B cell (primary cell): ENCODE measurements at regions not wholly inside any gene's neighbourhood (a gene's known extent, or its start where the extent isn't known, plus 50 kb on each side); places are given as distances from the start of the nearest gene placed in this dataset.
"Not testable (repeated sequence)": the region's sequence is repeated elsewhere in the genome, so short reads cannot be mapped to it uniquely, and the experiment has no call there.

Source experiments
- ATAC-seq: fragments of 200-7000 bp; cut with Tn5 transposase; one replicate; pipeline ENCODE4 v1.10.0; 2021; ENCODE audit warnings: low read depth, mild to moderate bottlenecking, moderate number of reproducible peaks, moderate library complexity
- CTCF ChIA-PET: fragments of 350-600 bp; sonication (Branson Sonifier 250); formaldehyde crosslinking; loops from one replicate; lab custom pipeline; 2021; ENCODE audit warnings: antibody characterized with exemption, inconsistent platforms; lab: Charles Lee
- POLR2A ChIA-PET: fragments of 350-600 bp; sonication (Branson Sonifier 250); formaldehyde crosslinking; loops from one replicate; lab custom pipeline; 2021; ENCODE audit warnings: antibody characterized with exemption; lab: Charles Lee
- DNase-seq: peaks from one replicate; pipeline ENCODE4 v3.0.0; 2013
- H2AFZ ChIP-seq: 2 replicates; pipeline ENCODE4 v1.6.1; 2012; ENCODE audit warnings: mild to moderate bottlenecking, low read depth, low read length; ENCODE audit not compliant: insufficient read depth, poor library complexity, severe bottlenecking
- H3K27ac ChIP-seq, 2 donors: 1 replicate in 1 of 2; 2 replicates in 1 of 2; pipeline ENCODE4 v1.5.1; 2012 to 2013; ENCODE audit warnings: low read length in 2 of 2, mild to moderate bottlenecking in 2 of 2, moderate library complexity in 1 of 2
- H3K27me3 ChIP-seq, 4 experiments: fragments of 200-600 bp in 1 of 4; sonication (generic) in 1 of 4; replicated peaks in 1 of 4; 1 replicate in 2 of 4; 2 replicates in 2 of 4; pipeline versions ENCODE4 v1.6.1 to v1.7.0; 2013 to 2016; ENCODE audit warnings: low read length in 3 of 4, mild to moderate bottlenecking in 2 of 4, mixed read lengths in 1 of 4, moderate library complexity in 1 of 4; ENCODE audit not compliant: insufficient read depth in 4 of 4, control insufficient read depth in 3 of 4; ENCODE audit errors: control extremely low read depth in 1 of 4
- H3K36me3 ChIP-seq, 2 experiments: replicated peaks in 1 of 2; 1 replicate in 1 of 2; 2 replicates in 1 of 2; pipeline versions ENCODE4 v1.6.1 to v1.7.1; 2013; ENCODE audit warnings: low read length in 1 of 2; ENCODE audit not compliant: insufficient read depth in 2 of 2, control insufficient read depth in 1 of 2; ENCODE audit errors: control extremely low read depth in 1 of 2, extremely low read depth in 1 of 2
- H3K4me1 ChIP-seq, 2 donors: fragments of 200-600 bp in 1 of 2; sonication (generic) in 1 of 2; 1 replicate in 1 of 2; 2 replicates in 1 of 2; pipeline versions ENCODE4 v1.5.1 to v1.6.1; 2013 to 2017; ENCODE audit warnings: low read length in 2 of 2; ENCODE audit not compliant: control insufficient read depth in 2 of 2, insufficient read depth in 2 of 2
- H3K4me2 ChIP-seq: replicated peaks from 2 replicates; pipeline ENCODE3; 2012; ENCODE audit warnings: mild to moderate bottlenecking, low read depth, low read length; ENCODE audit not compliant: poor library complexity, severe bottlenecking
- H3K4me3 ChIP-seq, 5 experiments: fragments of 200-600 bp in 1 of 5; sonication (generic) in 1 of 5; 1 replicate in 3 of 5; 2 replicates in 2 of 5; pipeline versions ENCODE4 v1.5.1 to v1.7.0; 2011 to 2016; ENCODE audit warnings: low read length in 4 of 5, mild to moderate bottlenecking in 4 of 5, low read depth in 2 of 5, control low read depth in 1 of 5, moderate library complexity in 1 of 5; ENCODE audit not compliant: insufficient read depth in 1 of 5; ENCODE audit errors: control extremely low read depth in 1 of 5, extremely low read depth in 1 of 5
- H3K79me2 ChIP-seq: fragments of 200-600 bp; sonication (generic); one replicate; pipeline ENCODE4 v1.6.0; 2016; ENCODE audit warnings: low read length; ENCODE audit not compliant: control insufficient read depth, insufficient read depth
- H3K9ac ChIP-seq: fragments of 200-600 bp; sonication (generic); 2 replicates; pipeline ENCODE4 v1.6.1; 2017; ENCODE audit warnings: mild to moderate bottlenecking, low read length, moderate library complexity
- H3K9me3 ChIP-seq, 3 donors: one replicate each; pipeline versions ENCODE4 v1.6.1 to v1.7.1; 2013; ENCODE audit warnings: low read length in 2 of 3; ENCODE audit not compliant: control insufficient read depth in 2 of 3, insufficient read depth in 1 of 3; ENCODE audit errors: control extremely low read depth in 1 of 3
- H4K20me1 ChIP-seq: 2 replicates; pipeline ENCODE4 v1.6.0; 2012; ENCODE audit warnings: mild to moderate bottlenecking, low read length; ENCODE audit not compliant: insufficient read depth, control insufficient read depth, poor library complexity, severe bottlenecking
- H3K27ac Mint-ChIP-seq: one replicate; pipeline ENCODE4 v1.8.0; 2021; ENCODE audit warnings: mixed read lengths
- H3K27me3 Mint-ChIP-seq: one replicate; pipeline ENCODE4 v1.8.0; 2021; ENCODE audit warnings: mixed read lengths
- H3K4me1 Mint-ChIP-seq: one replicate; pipeline ENCODE4 v1.8.0; 2021; ENCODE audit warnings: mixed read lengths
- H3K4me3 Mint-ChIP-seq: one replicate; pipeline ENCODE4 v1.8.0; 2021; ENCODE audit warnings: mixed read lengths
- H3K9me3 Mint-ChIP-seq: one replicate; pipeline ENCODE4 v1.8.0; 2022; ENCODE audit warnings: mixed read lengths; ENCODE audit not compliant: insufficient read depth
- CTCF ChIP-seq: fragments of 200-600 bp; IDR thresholded peaks from one replicate; pipeline ENCODE4 v1.8.0; 2022; ENCODE audit warnings: antibody characterized with exemption, mild to moderate bottlenecking
- EZH2 ChIP-seq: IDR thresholded peaks from 2 replicates; pipeline ENCODE4 v1.6.1; 2012; ENCODE audit warnings: borderline replicate concordance, low read depth, mild to moderate bottlenecking, moderate library complexity, low read length; ENCODE audit not compliant: insufficient read depth, poor library complexity, severe bottlenecking
- WGBS: methylation state at CpG from one replicate; pipeline ENCODE4 v1.1.5; 2013; ENCODE audit warnings: missing lambda C conversion rate; ENCODE audit not compliant: insufficient coverage; 5-methylcytosine and 5-hydroxymethylcytosine counted together
- intact Hi-C: fragments of 100-400 bp; cut with micrococcal nuclease; formaldehyde crosslinking; loops from one replicate; pipeline ENCODE4 v1.10.0; 2022

DNA sequence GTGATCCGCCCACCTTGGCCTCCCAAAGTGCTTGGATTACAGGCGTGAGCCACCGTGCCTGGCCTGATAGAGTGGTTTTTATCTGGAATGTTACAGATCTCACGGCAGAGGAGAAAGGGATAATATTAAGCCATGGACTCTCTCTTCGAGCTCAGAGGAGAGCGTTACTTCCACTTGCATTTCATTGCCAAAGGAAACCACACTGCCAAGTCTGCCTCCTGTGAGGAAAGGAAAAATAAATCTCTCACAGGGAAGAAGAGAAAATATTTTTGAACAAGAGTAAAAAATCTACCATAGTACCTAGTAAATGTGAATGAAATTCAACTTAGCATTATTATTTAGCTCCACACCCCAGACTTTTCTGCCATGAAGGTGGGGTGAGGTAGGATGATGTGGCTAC is 319.2 kb upstream of the PRICKLE1 start:
- ChIA-PET CTCF (no interaction called here), POLR2A (no interaction called here)
- H3K4me3 ChIP-seq = no peak overlapping the region
- H3K27ac ChIP-seq = no peak overlapping the region
- intact Hi-C loops = no loop called here
- H3K27me3 ChIP-seq = no peaks in the 10 kb centered on the region
- H4K20me1 ChIP-seq = no peaks in the 10 kb centered on the region
- no peaks in the 10 kb centered on the region for H3K4me1 ChIP-seq
- H3K4me3 Mint-ChIP-seq = no peak overlapping the region
- no peaks in the 10 kb centered on the region for H3K4me1 Mint-ChIP-seq
- H3K9me3 ChIP-seq = peaks cover 0 to 10% (median 0%) of the 10 kb centered on the region in 3 donors
- H3K27ac Mint-ChIP-seq = no peak overlapping the region
- no peak for DNase-seq
- H3K27me3 Mint-ChIP-seq = peaks cover 3% of the 10 kb centered on the region
- no peak overlapping the region for H2AFZ ChIP-seq
- H3K9me3 Mint-ChIP-seq = no peaks in the 10 kb centered on the region
- WGBS = 53% methylated on average over 3 of the region's 6 CpGs
- no peak for ATAC-seq
- H3K4me2 ChIP-seq = no peak overlapping the region
- no peaks in the 10 kb centered on the region for H3K36me3 ChIP-seq
- no peaks in the 10 kb centered on the region for H3K79me2 ChIP-seq
- no peak for TF ChIP-seq EZH2
- no peak for TF ChIP-seq CTCF
- no peak overlapping the region for H3K9ac ChIP-seq

- H3K4me2 ChIP-seq, H3K4me3 ChIP-seq, H3K9me3 ChIP-seq, DNase-seq, H3K79me2 ChIP-seq, intact Hi-C loops, H3K9ac ChIP-seq, H3K4me1 Mint-ChIP-seq, H3K9me3 Mint-ChIP-seq, POLR2A ChIA-PET, H4K20me1 ChIP-seq, H2AFZ ChIP-seq, CTCF ChIA-PET, H3K27ac Mint-ChIP-seq, H3K4me1 ChIP-seq, H3K27me3 ChIP-seq, H3K4me3 Mint-ChIP-seq, H3K27ac ChIP-seq, ATAC-seq, H3K36me3 ChIP-seq, H3K27me3 Mint-ChIP-seq: not testable (repeated sequence)
- no CpG with 5 or more reads among the region's 2 CpGs for WGBS
Measured at GRCh38 chr12:42906801-42907200, 317.3 kb upstream of the PRICKLE1 start.
